Medulla oblongata (tissue), 1 donor: ENCODE measurements at regions not wholly inside any gene's neighbourhood (a gene's known extent, or its start where the extent isn't known, plus 50 kb on each side); places are given as distances from the start of the nearest gene placed in this dataset.
"Not testable (repeated sequence)": the region's sequence is repeated elsewhere in the genome, so short reads cannot be mapped to it uniquely, and the experiment has no call there.

Experiments used
- DNase-seq: peaks from one replicate; pipeline ENCODE4 v3.0.0-alpha.2; 2015; ENCODE audit errors: extremely low spot score

DNA sequence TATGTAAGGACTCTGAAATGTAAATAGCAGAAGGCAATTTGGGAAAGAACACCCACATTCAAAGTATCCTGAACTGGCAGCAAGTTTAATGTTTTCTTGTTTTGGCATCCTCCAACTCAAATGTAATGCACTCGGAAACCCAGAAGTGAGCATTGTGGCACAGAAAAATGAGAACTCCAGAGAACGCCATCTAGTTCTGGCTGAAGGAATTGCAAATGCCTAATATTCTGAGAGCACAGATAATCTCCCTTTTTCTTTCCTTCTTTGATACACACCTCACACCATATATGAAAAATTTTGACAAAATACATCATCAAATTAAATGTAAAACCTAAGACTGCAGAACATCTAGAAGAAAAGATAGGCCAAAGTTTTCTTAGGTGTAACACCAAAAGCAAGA is 52.1 kb downstream of the PWWP3B start:
- DNase-seq = peak; percentile 10

DNA sequence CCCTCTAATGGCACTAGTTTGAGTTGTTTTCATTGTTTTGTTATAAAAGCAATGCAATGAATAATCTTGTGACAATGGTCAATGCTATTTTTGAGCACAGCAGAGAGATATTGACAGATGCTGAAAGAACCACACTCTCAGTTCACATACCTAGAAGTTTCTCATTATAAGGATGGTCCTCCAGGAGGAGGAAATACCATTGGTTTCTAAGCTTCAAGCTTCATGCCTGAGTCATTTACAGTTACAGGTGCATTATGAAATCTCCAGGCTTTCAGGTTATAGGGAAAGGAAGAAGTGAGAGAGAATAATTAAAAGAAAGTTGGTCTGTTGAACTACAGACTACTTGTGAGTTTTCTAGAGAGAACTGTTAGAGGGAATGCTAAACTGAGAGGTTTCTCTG is 75.3 kb downstream of the PWWP3B start:
- DNase-seq = no peak

DNA sequence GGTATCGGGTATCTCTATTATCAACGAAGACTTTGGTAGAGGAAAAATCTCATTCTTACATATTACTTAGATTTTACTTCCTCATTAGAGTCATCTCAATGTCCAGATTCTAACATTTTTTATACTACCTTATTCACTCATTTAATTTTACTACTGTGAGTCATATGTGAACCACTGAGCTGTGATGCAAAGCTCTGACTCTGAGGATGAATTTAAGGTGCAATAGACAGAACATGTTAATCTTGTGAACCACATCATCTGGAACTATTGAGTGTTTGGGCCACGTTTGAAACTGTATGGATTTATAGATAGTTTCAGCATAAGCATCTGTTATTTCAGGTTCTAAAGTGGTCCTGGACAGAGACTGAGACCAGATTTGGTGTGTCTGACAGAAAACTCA is 78.4 kb downstream of the PWWP3B start:
- no peak for DNase-seq

DNA sequence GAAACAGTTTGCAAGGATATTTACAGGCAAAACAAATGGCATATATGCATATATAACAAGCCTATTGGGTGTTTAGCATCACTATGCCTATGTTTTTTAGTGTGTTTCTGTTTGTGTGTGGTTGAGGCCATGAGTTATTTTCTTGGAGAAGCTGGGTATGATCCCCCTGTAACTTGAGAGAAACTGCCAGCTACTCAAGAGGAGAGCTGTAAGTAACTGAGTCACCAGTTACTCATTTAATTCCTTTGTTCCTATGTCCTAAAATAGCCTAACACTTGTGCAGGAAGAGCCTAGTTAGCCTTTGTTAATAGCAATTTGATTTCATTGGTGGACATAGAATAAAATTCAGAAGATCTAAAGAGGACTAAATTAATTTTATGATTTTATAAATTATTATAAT is 79.1 kb downstream of the PWWP3B start:
- DNase-seq = no peak

GRCh38 chrX:106249706-106250379 is 81.7 kb downstream of the PWWP3B start:
- DNase-seq = no peak

DNA sequence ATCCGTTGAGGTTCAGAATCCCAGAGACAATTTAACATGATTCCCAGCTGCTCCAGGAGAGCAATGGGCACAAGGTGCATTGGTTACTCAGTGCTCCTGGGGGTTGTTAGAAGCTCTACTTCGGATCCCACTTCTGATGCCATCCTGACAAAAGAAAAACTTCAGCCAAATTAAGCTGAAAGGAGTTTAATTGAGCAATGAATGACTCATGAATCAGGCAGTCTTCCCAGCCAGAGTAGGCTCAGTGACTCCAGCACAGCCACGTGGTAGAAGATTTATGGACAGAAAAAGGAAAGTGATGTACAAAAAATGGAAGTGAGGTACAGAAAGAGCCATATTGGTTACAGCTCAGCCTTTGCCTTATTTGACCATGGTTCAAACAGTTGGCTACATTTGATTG is 95.7 kb downstream of the PWWP3B start:
- no peak for DNase-seq

GRCh38 chrX:106273947-106274587 is 106.0 kb downstream of the PWWP3B start:
- DNase-seq = not testable (repeated sequence)

DNA sequence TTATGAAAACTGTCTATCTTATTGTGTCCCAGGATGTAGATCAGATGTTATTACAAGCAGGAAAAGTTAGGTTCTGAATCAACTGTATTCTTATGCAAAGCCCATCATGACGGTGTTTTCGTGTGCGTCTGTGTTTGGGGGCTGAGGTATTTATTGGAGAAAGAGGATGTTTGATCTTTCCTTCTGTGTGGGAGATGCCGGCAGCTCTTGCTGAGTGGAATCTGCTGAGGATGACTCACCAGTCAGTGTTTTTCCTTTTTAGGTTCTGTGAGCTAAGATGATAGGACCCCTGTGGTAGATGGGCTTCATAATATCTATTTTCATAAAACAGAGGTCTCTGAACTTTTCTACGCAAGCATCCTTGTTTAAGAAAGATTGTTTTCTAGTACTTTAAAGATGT is 107.1 kb downstream of the PWWP3B start:
- DNase-seq = not testable (repeated sequence)

- DNase-seq = no peak
Observed at GRCh38 chrX:106278951-106279350, 110.8 kb downstream of the PWWP3B start.

DNA sequence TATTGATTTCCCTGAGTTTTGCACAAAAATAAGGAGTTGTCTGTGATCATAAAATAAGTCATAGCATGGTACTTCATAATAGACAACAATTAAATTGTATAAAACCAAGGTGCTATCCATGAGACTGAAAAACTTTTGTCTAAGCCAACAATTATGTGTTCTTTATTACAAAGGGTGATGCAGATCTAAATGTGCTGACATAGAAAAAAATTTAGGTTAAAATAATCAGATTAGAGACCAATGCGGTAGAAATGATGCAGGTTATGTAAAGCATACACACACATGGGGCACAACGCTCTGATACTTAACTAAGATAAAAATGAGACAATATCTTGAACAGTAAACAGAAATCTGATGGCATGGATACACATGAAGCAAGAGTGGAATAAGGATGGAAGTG is 113.3 kb downstream of the PWWP3B start:
- no peak for DNase-seq

DNA sequence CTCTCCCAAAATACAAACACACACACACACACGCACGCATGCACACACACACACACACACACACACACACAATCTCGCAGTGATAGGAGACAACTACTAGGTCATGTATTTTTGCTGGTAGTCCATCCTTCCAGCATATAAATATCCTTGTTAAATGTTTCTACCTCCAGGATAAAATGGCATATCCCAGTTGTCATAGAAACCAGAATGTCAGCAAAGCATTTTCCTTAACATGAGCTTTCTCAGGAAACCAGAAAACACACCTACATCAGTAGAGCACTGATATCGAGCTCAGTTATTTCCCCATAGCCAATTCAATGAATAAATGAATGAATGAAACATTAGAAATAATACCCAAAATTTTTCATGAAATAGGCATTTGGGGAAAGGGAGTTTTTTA is 115.7 kb downstream of the PWWP3B start:
- DNase-seq = no peak

DNA sequence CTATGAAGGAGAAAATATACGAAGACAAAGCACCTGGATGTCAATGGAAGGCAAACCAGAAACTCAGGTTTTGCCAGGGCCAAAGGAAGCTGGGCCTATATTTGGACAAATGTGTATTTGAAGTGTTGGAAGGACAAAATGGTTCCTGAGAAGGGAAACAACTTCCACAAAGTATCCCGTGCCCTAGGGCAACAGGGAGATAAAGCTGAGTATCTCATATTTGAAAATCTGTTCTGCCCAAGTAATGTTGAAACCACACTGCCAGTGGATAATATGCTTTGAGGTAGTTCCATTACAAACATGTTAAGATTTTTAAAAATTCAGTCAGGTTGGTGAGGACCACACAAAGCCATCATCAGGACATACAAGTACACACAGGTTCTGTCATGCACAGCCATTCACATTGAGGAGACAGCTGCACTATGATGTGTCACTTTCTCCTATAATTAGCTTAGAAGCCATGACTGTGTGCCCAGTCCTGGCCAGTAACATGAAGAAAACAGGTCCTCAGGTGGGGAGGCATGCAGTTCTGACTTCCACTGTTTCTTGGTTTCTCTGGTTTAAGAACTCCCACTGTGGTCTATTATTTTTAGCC is 116.4 kb downstream of the PWWP3B start:
- no peak for DNase-seq

DNA sequence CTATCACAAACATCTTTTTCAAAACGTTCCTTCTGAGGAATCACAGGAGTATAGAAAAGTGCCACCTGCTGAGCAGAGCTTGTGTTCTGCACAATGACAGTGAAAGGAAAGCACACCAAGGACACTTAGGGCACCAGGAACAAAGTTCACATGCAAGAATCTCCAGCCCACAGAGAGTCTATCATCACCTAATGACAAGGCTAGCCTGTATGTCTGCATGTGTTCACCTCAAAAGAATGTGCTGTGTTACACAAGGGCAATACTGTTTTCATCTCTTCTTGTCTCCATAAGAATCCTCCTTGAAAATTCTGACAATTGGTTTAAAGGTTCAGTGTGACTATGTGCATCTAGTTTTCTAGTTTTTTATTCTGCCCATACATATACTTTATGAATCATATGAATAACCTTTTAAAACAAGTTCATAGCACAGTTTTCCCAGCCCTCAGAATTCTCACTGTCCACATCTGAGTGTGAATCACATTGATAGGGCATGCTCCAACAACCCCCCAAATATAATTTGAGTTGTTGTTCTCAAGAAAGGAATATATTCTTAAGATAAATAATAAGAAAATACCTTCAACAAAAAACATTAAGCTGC is 118.0 kb downstream of the PWWP3B start:
- DNase-seq = no peak

GRCh38 chrX:106290778-106291177 is 122.7 kb downstream of the PWWP3B start:
- DNase-seq = not testable (repeated sequence)

GRCh38 chrX:106291779-106292390 is 123.8 kb downstream of the PWWP3B start:
- not testable (repeated sequence) for DNase-seq

- DNase-seq = no peak
Observed at GRCh38 chrX:106300239-106300638, 132.1 kb downstream of the PWWP3B start.

- DNase-seq = no peak
Observed at GRCh38 chrX:106300656-106301055, 132.6 kb downstream of the PWWP3B start.

DNA sequence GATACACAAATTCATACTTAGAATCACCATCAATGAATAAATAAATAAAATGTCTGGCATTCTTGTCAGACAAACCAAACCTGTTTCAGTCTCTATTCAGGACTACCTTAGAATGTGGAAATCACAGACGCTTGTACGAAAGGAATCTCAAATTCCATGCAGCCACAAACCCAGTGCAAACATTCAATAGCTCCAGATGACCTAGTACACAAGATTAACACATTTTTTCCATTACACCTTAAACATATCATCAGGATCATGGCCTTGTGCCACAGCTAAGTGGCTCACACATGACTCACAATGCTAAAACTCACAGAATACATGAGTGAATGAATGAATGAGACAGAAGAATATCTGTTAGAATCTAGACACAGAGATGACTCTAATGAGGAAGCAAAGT is 134.2 kb downstream of the PWWP3B start:
- DNase-seq = no peak

- no peak for DNase-seq
Observed at GRCh38 chrX:106306391-106306947, 138.4 kb downstream of the PWWP3B start.

DNA sequence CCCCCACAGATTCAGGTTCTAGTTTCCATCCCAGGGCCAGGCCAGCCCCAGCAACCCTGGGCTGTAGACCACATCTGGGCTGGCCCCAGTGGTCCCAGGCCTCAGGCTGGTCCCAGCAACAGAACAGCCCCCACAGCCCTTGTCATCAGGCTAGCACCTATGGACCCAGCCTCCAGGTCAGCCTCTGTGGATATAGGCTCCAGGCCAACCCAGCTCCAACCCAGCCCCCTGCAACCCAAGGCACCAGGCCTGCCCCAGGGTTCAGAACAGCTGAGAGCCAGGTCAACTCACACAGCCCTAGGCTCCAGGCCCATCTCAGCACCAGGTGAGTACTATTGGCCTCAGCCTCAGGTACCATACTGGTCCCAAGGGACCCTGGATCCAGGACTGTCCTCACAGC is 155.3 kb downstream of the PWWP3B start:
- DNase-seq = no peak

GRCh38 chrX:106331606-106332005 is 163.5 kb downstream of the PWWP3B start:
- DNase-seq = no peak

DNA sequence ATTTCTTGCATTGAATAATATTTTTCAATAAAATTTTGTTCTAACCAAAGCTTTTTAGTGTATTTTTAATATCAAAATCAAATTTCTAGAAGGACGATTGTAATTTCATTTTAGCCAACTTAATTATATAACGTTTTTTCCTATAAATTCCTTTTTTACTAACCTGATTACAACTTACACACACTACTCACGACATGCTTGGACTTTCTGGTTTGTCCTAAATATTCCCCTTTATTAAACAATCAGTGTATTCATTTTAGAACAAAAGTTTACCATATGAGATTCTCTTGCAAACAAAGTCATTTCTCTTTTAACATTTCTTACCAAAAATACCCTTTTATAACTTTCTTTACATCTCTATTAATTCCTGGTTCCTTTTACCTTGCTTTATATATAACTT is 173.7 kb downstream of the PWWP3B start:
- no peak for DNase-seq
